ENCODE measurements at regions not wholly inside any gene's neighbourhood (a gene's known extent, or its start where the extent isn't known, plus 50 kb on each side); places are given as distances from the start of the nearest gene placed in this dataset.

GRCh38 chr5:135246923-135247795, 151.9 kb downstream of the MACROH2A1 start:
- peak; percentile 71 for DNase-seq

- no peak for DNase-seq
Measured at GRCh38 chr5:135246605-135246922, 152.5 kb downstream of the MACROH2A1 start.

GRCh38 chr5:135245521-135246499, 153.2 kb downstream of the MACROH2A1 start:
- DNase-seq: peak; percentile 87

GRCh38 chr5:135244620-135245021, 154.4 kb downstream of the MACROH2A1 start:
- no peak for DNase-seq

GRCh38 chr5:135243556-135244285, 155.3 kb downstream of the MACROH2A1 start:
- peak; percentile 83 for DNase-seq

GRCh38 chr5:135242866-135243555, 156.0 kb downstream of the MACROH2A1 start:
- no peak for DNase-seq

- DNase-seq: peak; percentile 54
Measured at GRCh38 chr5:135242021-135242865, 156.8 kb downstream of the MACROH2A1 start.

GRCh38 chr5:135241536-135241935, 157.5 kb downstream of the MACROH2A1 start:
- no peak for DNase-seq

- DNase-seq: no peak
Measured at GRCh38 chr5:135240781-135241360, 158.2 kb downstream of the MACROH2A1 start.

GRCh38 chr5:135240283-135240633, 158.8 kb downstream of the MACROH2A1 start:
- DNase-seq: no peak

- DNase-seq: no peak
Measured at GRCh38 chr5:135239453-135240282, 159.4 kb downstream of the MACROH2A1 start.

GRCh38 chr5:135238622-135239452, 160.2 kb downstream of the MACROH2A1 start:
- no peak for DNase-seq

GRCh38 chr5:135237748-135238103, 161.3 kb downstream of the MACROH2A1 start:
- DNase-seq: no peak

GRCh38 chr5:135236908-135237747, 161.9 kb downstream of the MACROH2A1 start:
- no peak for DNase-seq

GRCh38 chr5:135236228-135236907, 162.7 kb downstream of the MACROH2A1 start:
- DNase-seq: no peak

GRCh38 chr5:135235551-135236227, 163.3 kb downstream of the MACROH2A1 start:
- DNase-seq: no peak
